ENCODE measurements at regions not wholly inside any gene's neighbourhood (a gene's known extent, or its start where the extent isn't known, plus 50 kb on each side); places are given as distances from the start of the nearest gene placed in this dataset.

DNA sequence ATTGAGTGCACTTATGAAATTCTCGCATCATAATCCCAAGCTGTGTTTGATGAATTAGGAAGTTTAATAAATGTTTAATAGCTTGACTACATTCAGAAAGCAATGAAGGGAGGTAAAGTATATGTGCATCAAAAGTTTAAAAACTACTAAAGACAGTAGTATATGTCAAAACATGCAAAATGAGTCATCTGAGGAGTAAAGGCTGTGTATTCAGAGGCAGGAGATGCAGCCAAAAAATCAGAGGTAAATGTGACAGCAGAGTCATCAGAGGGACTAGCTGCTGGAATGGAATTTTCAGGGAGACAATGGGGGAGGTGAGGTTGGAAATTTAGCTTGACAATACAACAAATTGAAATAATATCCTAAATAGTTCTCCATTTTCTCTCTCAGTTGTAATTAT lies 127.0 kb upstream of the FUNDC1 start:
- no peak for TF ChIP-seq POLR2A (IDR thresholded peaks at IDR 0.05; ENCODE audit: low read depth, low read length)
- TF ChIP-seq, protein P1, sequence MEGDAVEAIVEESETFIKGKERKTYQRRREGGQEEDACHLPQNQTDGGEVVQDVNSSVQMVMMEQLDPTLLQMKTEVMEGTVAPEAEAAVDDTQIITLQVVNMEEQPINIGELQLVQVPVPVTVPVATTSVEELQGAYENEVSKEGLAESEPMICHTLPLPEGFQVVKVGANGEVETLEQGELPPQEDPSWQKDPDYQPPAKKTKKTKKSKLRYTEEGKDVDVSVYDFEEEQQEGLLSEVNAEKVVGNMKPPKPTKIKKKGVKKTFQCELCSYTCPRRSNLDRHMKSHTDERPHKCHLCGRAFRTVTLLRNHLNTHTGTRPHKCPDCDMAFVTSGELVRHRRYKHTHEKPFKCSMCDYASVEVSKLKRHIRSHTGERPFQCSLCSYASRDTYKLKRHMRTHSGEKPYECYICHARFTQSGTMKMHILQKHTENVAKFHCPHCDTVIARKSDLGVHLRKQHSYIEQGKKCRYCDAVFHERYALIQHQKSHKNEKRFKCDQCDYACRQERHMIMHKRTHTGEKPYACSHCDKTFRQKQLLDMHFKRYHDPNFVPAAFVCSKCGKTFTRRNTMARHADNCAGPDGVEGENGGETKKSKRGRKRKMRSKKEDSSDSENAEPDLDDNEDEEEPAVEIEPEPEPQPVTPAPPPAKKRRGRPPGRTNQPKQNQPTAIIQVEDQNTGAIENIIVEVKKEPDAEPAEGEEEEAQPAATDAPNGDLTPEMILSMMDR (IDR thresholded peaks at IDR 0.05; ENCODE audit: extremely low read depth in 1 of 2, insufficient read depth in 1 of 2, low read depth in 1 of 2, low read length in 2 of 2) = no peak
- no peak for TF ChIP-seq EZH2 (IDR thresholded peaks at IDR 0.05; ENCODE audit: borderline replicate concordance, low read depth, low read length, severe bottlenecking)
- no peak for TF ChIP-seq GATA2 (IDR thresholded peaks at IDR 0.05; ENCODE audit: insufficient read depth, insufficient read length, low read depth, low read length)
- no peak for TF ChIP-seq POLR2AphosphoS5 (IDR thresholded peaks at IDR 0.05; ENCODE audit: insufficient read depth, low read depth, low read length)
- no peak for TF ChIP-seq MYC (IDR thresholded peaks at IDR 0.05; ENCODE audit: low read depth, low read length)
- no peak for TF ChIP-seq JUN (IDR thresholded peaks at IDR 0.05; ENCODE audit: borderline replicate concordance, insufficient read depth, insufficient read length, low read depth)
